Endothelial cell (in vitro differentiated cells): ENCODE measurements at regions not wholly inside any gene's neighbourhood (a gene's known extent, or its start where the extent isn't known, plus 50 kb on each side); places are given as distances from the start of the nearest gene placed in this dataset.
A peak's percentile ranks its signal among the peaks of the same experiment; 100 is the strongest.

Experiments
- DNase-seq: peaks from one replicate; pipeline ENCODE4 v3.0.0; 2021; ENCODE audit warnings: low spot score
- H3K27ac Mint-ChIP-seq: one replicate; pipeline ENCODE4 v1.8.0; 2021; ENCODE audit warnings: mixed read lengths, inconsistent platforms; ENCODE audit not compliant: unreplicated experiment
- H3K27me3 Mint-ChIP-seq: one replicate; pipeline ENCODE4 v1.8.0; 2021; ENCODE audit warnings: mild to moderate bottlenecking, moderate library complexity, mixed read lengths, inconsistent platforms; ENCODE audit not compliant: unreplicated experiment
- H3K36me3 Mint-ChIP-seq: one replicate; pipeline ENCODE4 v1.8.0; 2021; ENCODE audit warnings: mild to moderate bottlenecking, low read depth, mixed read lengths, inconsistent platforms; ENCODE audit not compliant: unreplicated experiment
- H3K4me1 Mint-ChIP-seq: one replicate; pipeline ENCODE4 v1.8.0; 2021; ENCODE audit warnings: mild to moderate bottlenecking, mixed read lengths, inconsistent platforms; ENCODE audit not compliant: unreplicated experiment
- H3K4me3 Mint-ChIP-seq: one replicate; pipeline ENCODE4 v1.8.0; 2021; ENCODE audit warnings: mild to moderate bottlenecking, mixed read lengths, inconsistent platforms; ENCODE audit not compliant: unreplicated experiment
- H3K9me3 Mint-ChIP-seq: one replicate; pipeline ENCODE4 v1.8.0; 2021; ENCODE audit warnings: mixed read lengths, inconsistent platforms; ENCODE audit not compliant: unreplicated experiment
- CTCF ChIP-seq: fragments of 200-600 bp; sonication (generic); IDR thresholded peaks from one replicate; pipeline ENCODE4 v1.5.0; 2021; ENCODE audit warnings: antibody characterized with exemption; ENCODE audit not compliant: unreplicated experiment

GRCh38 chr7:36037121-36037662 is 115.9 kb upstream of the EEPD1 start:
- peaks cover 21% of the 10 kb centered on the region for H3K27me3 Mint-ChIP-seq
- peak; percentile 49 for DNase-seq
- H3K9me3 Mint-ChIP-seq, result no peaks in the 10 kb centered on the region
- peak overlapping the region; percentile 96 for H3K27ac Mint-ChIP-seq
- TF ChIP-seq CTCF, result no peak
- peaks cover 52% of the 10 kb centered on the region for H3K4me1 Mint-ChIP-seq
- H3K36me3 Mint-ChIP-seq, result no peaks in the 10 kb centered on the region
- H3K4me3 Mint-ChIP-seq, result peak overlapping the region; percentile 42

GRCh38 chr7:36038063-36038721 is 114.9 kb upstream of the EEPD1 start:
- peak overlapping the region; percentile 96 for H3K27ac Mint-ChIP-seq
- peaks cover 18% of the 10 kb centered on the region for H3K27me3 Mint-ChIP-seq
- no peak for DNase-seq
- H3K36me3 Mint-ChIP-seq, result no peaks in the 10 kb centered on the region
- peaks cover 55% of the 10 kb centered on the region for H3K4me1 Mint-ChIP-seq
- TF ChIP-seq CTCF, result no peak
- H3K9me3 Mint-ChIP-seq, result no peaks in the 10 kb centered on the region
- no peak overlapping the region for H3K4me3 Mint-ChIP-seq

GRCh38 chr7:36039243-36039642 is 113.8 kb upstream of the EEPD1 start:
- Mint-ChIP-seq H3K36me3 (no peaks in the 10 kb centered on the region), H3K27me3 (peaks cover 16% of the 10 kb centered on the region), H3K4me1 (peaks cover 53% of the 10 kb centered on the region), H3K27ac (peak overlapping the region; percentile 67), H3K4me3 (no peak overlapping the region), H3K9me3 (no peaks in the 10 kb centered on the region)
- no peak for TF ChIP-seq CTCF
- DNase-seq, result no peak

GRCh38 chr7:36039671-36040070 is 113.4 kb upstream of the EEPD1 start:
- Mint-ChIP-seq H3K4me3 (no peak overlapping the region), H3K4me1 (peaks cover 55% of the 10 kb centered on the region), H3K36me3 (no peaks in the 10 kb centered on the region), H3K27ac (peak overlapping the region; percentile 67), H3K27me3 (peaks cover 16% of the 10 kb centered on the region), H3K9me3 (no peaks in the 10 kb centered on the region)
- DNase-seq, result no peak
- TF ChIP-seq CTCF, result no peak

GRCh38 chr7:36040679-36041078 is 112.4 kb upstream of the EEPD1 start:
- H3K36me3 Mint-ChIP-seq, result no peaks in the 10 kb centered on the region
- no peak overlapping the region for H3K27ac Mint-ChIP-seq
- no peak for DNase-seq
- H3K4me1 Mint-ChIP-seq, result peaks cover 63% of the 10 kb centered on the region
- TF ChIP-seq CTCF, result no peak
- no peak overlapping the region for H3K4me3 Mint-ChIP-seq
- no peaks in the 10 kb centered on the region for H3K9me3 Mint-ChIP-seq
- H3K27me3 Mint-ChIP-seq, result peaks cover 16% of the 10 kb centered on the region
